Liver (tissue), 8 donors: ENCODE measurements at regions not wholly inside any gene's neighbourhood (a gene's known extent, or its start where the extent isn't known, plus 50 kb on each side); places are given as distances from the start of the nearest gene placed in this dataset.

ENCODE experiments used
- DNase-seq: peaks from one replicate; pipeline ENCODE4 v3.0.0-alpha.2; 2017; ENCODE audit warnings: low spot score
- H3K27ac ChIP-seq, 2 donors: one replicate each; pipeline ENCODE4 v1.7.0; 2013; ENCODE audit warnings: inconsistent platforms in 2 of 2, low read length in 2 of 2, control low read depth in 1 of 2, low read depth in 1 of 2, mild to moderate bottlenecking in 1 of 2
- H3K27me3 ChIP-seq, 4 donors: one replicate each; pipeline versions ENCODE4 v1.6.1 to v1.7.0; 2013; ENCODE audit warnings: low read length in 3 of 4, inconsistent platforms in 1 of 4, mild to moderate bottlenecking in 1 of 4, moderate library complexity in 1 of 4; ENCODE audit not compliant: control insufficient read depth in 4 of 4, insufficient read depth in 4 of 4
- H3K36me3 ChIP-seq, 4 donors: one replicate each; pipeline versions ENCODE4 v1.6.1 to v1.7.0; 2013; ENCODE audit warnings: low read length in 3 of 4, mild to moderate bottlenecking in 3 of 4, low read depth in 1 of 4, moderate library complexity in 1 of 4; ENCODE audit not compliant: control insufficient read depth in 4 of 4, insufficient read depth in 3 of 4
- H3K4me1 ChIP-seq, 4 donors: one replicate each; pipeline versions ENCODE4 v1.6.1 to v1.7.0; 2013; ENCODE audit warnings: low read length in 3 of 4, mild to moderate bottlenecking in 3 of 4, moderate library complexity in 1 of 4; ENCODE audit not compliant: control insufficient read depth in 4 of 4, insufficient read depth in 4 of 4
- H3K4me3 ChIP-seq, 3 donors: one replicate each; pipeline versions ENCODE4 v1.6.1 to v1.7.0; 2013; ENCODE audit warnings: low read length in 3 of 3, control low read depth in 1 of 3, low read depth in 1 of 3, mild to moderate bottlenecking in 1 of 3
- H3K9ac ChIP-seq, 2 donors: one replicate each; pipeline ENCODE4 v1.7.0; 2013; ENCODE audit warnings: low read length in 2 of 2, mild to moderate bottlenecking in 2 of 2, moderate library complexity in 2 of 2, control low read depth in 1 of 2, low read depth in 1 of 2
- H3K9me3 ChIP-seq, 4 donors: one replicate each; pipeline versions ENCODE4 v1.6.1 to v1.7.0; 2013; ENCODE audit warnings: low read length in 3 of 4; ENCODE audit not compliant: control insufficient read depth in 4 of 4
- EGR1 ChIP-seq, 2 donors: IDR thresholded peaks; 2 replicates each; pipeline ENCODE4 v1.6.1; 2016 to 2018; ENCODE audit warnings: antibody characterized with exemption in 2 of 2, low read depth in 2 of 2
- FOXA1 ChIP-seq: IDR thresholded peaks from 2 replicates; pipeline ENCODE4 v1.6.1; 2016; ENCODE audit warnings: antibody characterized with exemption
- FOXA2 ChIP-seq: IDR thresholded peaks from 2 replicates; pipeline ENCODE4 v1.6.1; 2016; ENCODE audit warnings: antibody characterized with exemption
- GABPA ChIP-seq, 2 donors: IDR thresholded peaks in 1 of 2; conservative IDR thresholded peaks in 1 of 2; 2 replicates each; pipeline ENCODE4 v1.6.1; 2016; ENCODE audit warnings: antibody characterized with exemption in 2 of 2, mild to moderate bottlenecking in 1 of 2, moderate library complexity in 1 of 2
- HNF4A ChIP-seq, 2 donors: conservative IDR thresholded peaks; 2 replicates each; pipeline ENCODE4 v1.6.1; 2016; ENCODE audit warnings: antibody characterized with exemption in 2 of 2, mild to moderate bottlenecking in 2 of 2
- HNF4G ChIP-seq: IDR thresholded peaks from 2 replicates; pipeline ENCODE4 v1.6.1; 2016; ENCODE audit warnings: antibody characterized with exemption
- JUND ChIP-seq, 2 donors: IDR thresholded peaks; 2 replicates each; pipeline ENCODE4 v1.6.1; 2016; ENCODE audit warnings: antibody characterized with exemption in 2 of 2
- NR2F2 ChIP-seq: IDR thresholded peaks from 2 replicates; pipeline ENCODE4 v1.6.1; 2016; ENCODE audit warnings: antibody characterized with exemption
- RAD21 ChIP-seq, 2 donors: IDR thresholded peaks; 2 replicates each; pipeline ENCODE4 v1.6.1; 2016; ENCODE audit warnings: antibody characterized with exemption in 2 of 2, mild to moderate bottlenecking in 2 of 2
- RXRA ChIP-seq, 2 donors: IDR thresholded peaks; 2 replicates each; pipeline ENCODE4 v1.6.1; 2017 to 2018; ENCODE audit warnings: antibody characterized with exemption in 2 of 2, mild to moderate bottlenecking in 1 of 2
- TAF1 ChIP-seq: conservative IDR thresholded peaks from 2 replicates; pipeline ENCODE4 v1.6.1; 2016; ENCODE audit warnings: antibody characterized with exemption, mild to moderate bottlenecking
- YY1 ChIP-seq: IDR thresholded peaks from 2 replicates; pipeline ENCODE4 v1.6.1; 2016; ENCODE audit warnings: antibody characterized with exemption, mild to moderate bottlenecking
- WGBS: extraction: QIAGEN DNeasy Blood & Tissue Kit; methylation state at CpG from one replicate; pipeline ENCODE4 v1.1.7; 2013; 5-methylcytosine and 5-hydroxymethylcytosine counted together
- TF ChIP-seq, protein P1 (sequence below): IDR thresholded peaks from 2 replicates; pipeline ENCODE4 v1.6.1; 2016; ENCODE audit warnings: antibody characterized with exemption, mild to moderate bottlenecking
- TF ChIP-seq, protein P2 (sequence below): IDR thresholded peaks from 2 replicates; pipeline ENCODE4 v1.6.1; 2016; ENCODE audit warnings: antibody characterized with exemption
- TF ChIP-seq, protein P3 (sequence below): fragments of 150-350 bp; IDR thresholded peaks from 2 replicates; pipeline ENCODE4 v1.5.1; 2017; ENCODE audit warnings: improper control_type of control experiment, low read depth, low read length; ENCODE audit not compliant: missing input control
- TF ChIP-seq, protein P4 (sequence below): IDR thresholded peaks from 2 replicates; pipeline ENCODE4 v1.6.1; 2016; ENCODE audit warnings: antibody characterized with exemption
- donor health status: healthy.
- donor health status: healthy.
- donor health status: healthy.
- donor health status: healthy.
- donor health status: healthy.

DNA sequence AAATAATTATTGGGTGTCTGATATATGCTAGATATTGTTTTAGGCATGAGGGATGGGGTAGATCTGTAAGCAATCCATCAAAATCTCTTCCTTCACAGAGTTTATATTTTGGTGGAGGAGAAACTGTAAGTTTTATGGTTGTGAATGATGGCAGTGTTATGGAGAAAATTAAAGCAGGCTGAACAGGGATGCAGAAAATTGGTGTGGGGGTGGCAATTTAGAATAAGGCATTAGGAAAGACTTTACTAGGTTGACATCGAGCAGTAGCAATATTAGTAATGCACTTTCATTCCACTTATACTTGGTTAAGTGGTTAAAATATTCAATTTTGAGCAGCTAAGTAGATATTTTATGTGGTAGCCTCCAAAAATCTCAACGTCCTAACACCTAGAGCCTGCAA is 261.1 kb upstream of the SNX7 start:
- 85% methylated on average over 2 of the region's 2 CpGs for WGBS
- Histone ChIP-seq H3K9me3 (no peaks in the 10 kb centered on the region), H3K4me3 (no peak overlapping the region), H3K36me3 (no peaks in the 10 kb centered on the region), H3K27me3 (no peaks in the 10 kb centered on the region), H3K4me1 (peaks cover 0 to 1% (median 0%) of the 10 kb centered on the region in 4 donors), H3K9ac (no peak overlapping the region), H3K27ac (no peak overlapping the region)
- TF ChIP-seq, protein P1, sequence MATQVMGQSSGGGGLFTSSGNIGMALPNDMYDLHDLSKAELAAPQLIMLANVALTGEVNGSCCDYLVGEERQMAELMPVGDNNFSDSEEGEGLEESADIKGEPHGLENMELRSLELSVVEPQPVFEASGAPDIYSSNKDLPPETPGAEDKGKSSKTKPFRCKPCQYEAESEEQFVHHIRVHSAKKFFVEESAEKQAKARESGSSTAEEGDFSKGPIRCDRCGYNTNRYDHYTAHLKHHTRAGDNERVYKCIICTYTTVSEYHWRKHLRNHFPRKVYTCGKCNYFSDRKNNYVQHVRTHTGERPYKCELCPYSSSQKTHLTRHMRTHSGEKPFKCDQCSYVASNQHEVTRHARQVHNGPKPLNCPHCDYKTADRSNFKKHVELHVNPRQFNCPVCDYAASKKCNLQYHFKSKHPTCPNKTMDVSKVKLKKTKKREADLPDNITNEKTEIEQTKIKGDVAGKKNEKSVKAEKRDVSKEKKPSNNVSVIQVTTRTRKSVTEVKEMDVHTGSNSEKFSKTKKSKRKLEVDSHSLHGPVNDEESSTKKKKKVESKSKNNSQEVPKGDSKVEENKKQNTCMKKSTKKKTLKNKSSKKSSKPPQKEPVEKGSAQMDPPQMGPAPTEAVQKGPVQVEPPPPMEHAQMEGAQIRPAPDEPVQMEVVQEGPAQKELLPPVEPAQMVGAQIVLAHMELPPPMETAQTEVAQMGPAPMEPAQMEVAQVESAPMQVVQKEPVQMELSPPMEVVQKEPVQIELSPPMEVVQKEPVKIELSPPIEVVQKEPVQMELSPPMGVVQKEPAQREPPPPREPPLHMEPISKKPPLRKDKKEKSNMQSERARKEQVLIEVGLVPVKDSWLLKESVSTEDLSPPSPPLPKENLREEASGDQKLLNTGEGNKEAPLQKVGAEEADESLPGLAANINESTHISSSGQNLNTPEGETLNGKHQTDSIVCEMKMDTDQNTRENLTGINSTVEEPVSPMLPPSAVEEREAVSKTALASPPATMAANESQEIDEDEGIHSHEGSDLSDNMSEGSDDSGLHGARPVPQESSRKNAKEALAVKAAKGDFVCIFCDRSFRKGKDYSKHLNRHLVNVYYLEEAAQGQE, result no peak
- TF ChIP-seq FOXA1 (no peak), TAF1 (no peak), HNF4G (no peak), RXRA (IDR thresholded peaks at IDR 0.05) (no peak), JUND (IDR thresholded peaks at IDR 0.05) (no peak), EGR1 (IDR thresholded peaks at IDR 0.05; ENCODE audit: low read depth in 2 of 2) (no peak), YY1 (no peak), NR2F2 (no peak), RAD21 (IDR thresholded peaks at IDR 0.05) (no peak), HNF4A (conservative IDR thresholded peaks at IDR 0.05) (no peak), GABPA (IDR thresholded peaks at IDR 0.05 in 1 of 2, conservative IDR thresholded peaks at IDR 0.05 in 1 of 2) (no peak), FOXA2 (no peak)
- TF ChIP-seq, protein P2, sequence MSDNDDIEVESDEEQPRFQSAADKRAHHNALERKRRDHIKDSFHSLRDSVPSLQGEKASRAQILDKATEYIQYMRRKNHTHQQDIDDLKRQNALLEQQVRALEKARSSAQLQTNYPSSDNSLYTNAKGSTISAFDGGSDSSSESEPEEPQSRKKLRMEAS, result no peak
- TF ChIP-seq, protein P3, sequence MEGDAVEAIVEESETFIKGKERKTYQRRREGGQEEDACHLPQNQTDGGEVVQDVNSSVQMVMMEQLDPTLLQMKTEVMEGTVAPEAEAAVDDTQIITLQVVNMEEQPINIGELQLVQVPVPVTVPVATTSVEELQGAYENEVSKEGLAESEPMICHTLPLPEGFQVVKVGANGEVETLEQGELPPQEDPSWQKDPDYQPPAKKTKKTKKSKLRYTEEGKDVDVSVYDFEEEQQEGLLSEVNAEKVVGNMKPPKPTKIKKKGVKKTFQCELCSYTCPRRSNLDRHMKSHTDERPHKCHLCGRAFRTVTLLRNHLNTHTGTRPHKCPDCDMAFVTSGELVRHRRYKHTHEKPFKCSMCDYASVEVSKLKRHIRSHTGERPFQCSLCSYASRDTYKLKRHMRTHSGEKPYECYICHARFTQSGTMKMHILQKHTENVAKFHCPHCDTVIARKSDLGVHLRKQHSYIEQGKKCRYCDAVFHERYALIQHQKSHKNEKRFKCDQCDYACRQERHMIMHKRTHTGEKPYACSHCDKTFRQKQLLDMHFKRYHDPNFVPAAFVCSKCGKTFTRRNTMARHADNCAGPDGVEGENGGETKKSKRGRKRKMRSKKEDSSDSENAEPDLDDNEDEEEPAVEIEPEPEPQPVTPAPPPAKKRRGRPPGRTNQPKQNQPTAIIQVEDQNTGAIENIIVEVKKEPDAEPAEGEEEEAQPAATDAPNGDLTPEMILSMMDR, result no peak
- TF ChIP-seq, protein P4, sequence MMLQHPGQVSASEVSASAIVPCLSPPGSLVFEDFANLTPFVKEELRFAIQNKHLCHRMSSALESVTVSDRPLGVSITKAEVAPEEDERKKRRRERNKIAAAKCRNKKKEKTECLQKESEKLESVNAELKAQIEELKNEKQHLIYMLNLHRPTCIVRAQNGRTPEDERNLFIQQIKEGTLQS, result no peak
- no peak for DNase-seq

DNA sequence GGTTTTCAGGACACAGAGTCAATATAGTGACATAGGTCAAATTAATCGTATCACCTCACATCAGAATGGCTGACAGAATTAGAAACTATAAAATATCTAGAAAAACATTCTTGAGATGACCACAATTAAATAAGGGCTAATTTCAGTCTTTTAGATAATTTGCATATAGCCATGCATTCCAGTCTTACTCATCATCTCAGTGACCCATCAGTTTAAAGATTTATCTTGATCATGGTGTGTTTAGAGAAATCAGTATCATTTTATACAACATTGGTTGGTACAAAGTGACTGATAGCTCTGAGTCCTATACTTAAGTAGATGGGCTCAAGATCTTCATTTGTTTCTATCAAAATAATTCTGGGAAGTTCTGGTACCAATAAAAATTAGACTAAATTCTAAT is 262.3 kb upstream of the SNX7 start:
- Histone ChIP-seq H3K27me3 (no peaks in the 10 kb centered on the region), H3K27ac (no peak overlapping the region), H3K4me3 (no peak overlapping the region), H3K36me3 (no peaks in the 10 kb centered on the region), H3K9me3 (no peaks in the 10 kb centered on the region), H3K9ac (no peak overlapping the region), H3K4me1 (no peaks in the 10 kb centered on the region)
- no peak for DNase-seq
- WGBS, result 89% methylated on average over 1 of the region's 1 CpG
- TF ChIP-seq, protein P1, result no peak
- TF ChIP-seq FOXA1 (no peak), HNF4G (no peak)
- TF ChIP-seq, protein P4, result no peak
